GM13976 (cell line): ENCODE measurements at regions not wholly inside any gene's neighbourhood (a gene's known extent, or its start where the extent isn't known, plus 50 kb on each side); places are given as distances from the start of the nearest gene placed in this dataset.
"Not testable (repeated sequence)": the region's sequence is repeated elsewhere in the genome, so short reads cannot be mapped to it uniquely, and the experiment has no call there.

ENCODE experiments used
- DNase-seq: peaks from one replicate; pipeline ENCODE4 v3.0.0; 2012; ENCODE audit warnings: low spot score
- in situ Hi-C: fragments of 300-500 bp; cut with MboI; formaldehyde crosslinking; loops from one replicate; pipeline ENCODE4 v1.12.0; 2022; ENCODE audit warnings: low sequenced_read_pairs, mixed read lengths, inconsistent platforms; ENCODE audit not compliant: unreplicated experiment
- TF ChIP-seq, protein P1 (sequence below): IDR thresholded peaks from 2 replicates; pipeline ENCODE4 v1.5.1; 2012; ENCODE audit warnings: borderline replicate concordance, mild to moderate bottlenecking; ENCODE audit not compliant: insufficient read depth; ENCODE audit errors: extremely low read depth, missing control alignments, control extremely low read depth

DNA sequence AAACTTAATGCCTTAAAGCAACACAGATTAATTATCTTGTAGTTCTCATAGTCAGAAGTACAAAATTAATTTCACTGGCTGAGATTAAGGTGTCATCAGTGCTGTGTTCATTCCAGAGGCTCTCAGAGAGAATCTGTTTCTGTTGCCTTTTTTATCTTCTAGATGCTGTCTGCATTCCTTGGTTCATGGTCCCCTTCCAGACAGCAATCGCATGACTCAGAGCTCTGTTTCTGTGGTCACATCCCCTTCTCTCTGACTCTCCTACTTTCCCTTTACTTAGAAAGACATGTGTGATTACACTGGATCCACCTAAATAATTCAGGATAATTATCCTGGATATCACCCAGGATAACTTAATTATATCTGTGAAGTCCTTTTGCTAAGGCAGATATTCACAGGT is 148.6 kb downstream of the MAIP1 start:
- TF ChIP-seq, protein P1, sequence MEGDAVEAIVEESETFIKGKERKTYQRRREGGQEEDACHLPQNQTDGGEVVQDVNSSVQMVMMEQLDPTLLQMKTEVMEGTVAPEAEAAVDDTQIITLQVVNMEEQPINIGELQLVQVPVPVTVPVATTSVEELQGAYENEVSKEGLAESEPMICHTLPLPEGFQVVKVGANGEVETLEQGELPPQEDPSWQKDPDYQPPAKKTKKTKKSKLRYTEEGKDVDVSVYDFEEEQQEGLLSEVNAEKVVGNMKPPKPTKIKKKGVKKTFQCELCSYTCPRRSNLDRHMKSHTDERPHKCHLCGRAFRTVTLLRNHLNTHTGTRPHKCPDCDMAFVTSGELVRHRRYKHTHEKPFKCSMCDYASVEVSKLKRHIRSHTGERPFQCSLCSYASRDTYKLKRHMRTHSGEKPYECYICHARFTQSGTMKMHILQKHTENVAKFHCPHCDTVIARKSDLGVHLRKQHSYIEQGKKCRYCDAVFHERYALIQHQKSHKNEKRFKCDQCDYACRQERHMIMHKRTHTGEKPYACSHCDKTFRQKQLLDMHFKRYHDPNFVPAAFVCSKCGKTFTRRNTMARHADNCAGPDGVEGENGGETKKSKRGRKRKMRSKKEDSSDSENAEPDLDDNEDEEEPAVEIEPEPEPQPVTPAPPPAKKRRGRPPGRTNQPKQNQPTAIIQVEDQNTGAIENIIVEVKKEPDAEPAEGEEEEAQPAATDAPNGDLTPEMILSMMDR: no peak
- DNase-seq: no peak
- in situ Hi-C loops: no loop called here

DNA sequence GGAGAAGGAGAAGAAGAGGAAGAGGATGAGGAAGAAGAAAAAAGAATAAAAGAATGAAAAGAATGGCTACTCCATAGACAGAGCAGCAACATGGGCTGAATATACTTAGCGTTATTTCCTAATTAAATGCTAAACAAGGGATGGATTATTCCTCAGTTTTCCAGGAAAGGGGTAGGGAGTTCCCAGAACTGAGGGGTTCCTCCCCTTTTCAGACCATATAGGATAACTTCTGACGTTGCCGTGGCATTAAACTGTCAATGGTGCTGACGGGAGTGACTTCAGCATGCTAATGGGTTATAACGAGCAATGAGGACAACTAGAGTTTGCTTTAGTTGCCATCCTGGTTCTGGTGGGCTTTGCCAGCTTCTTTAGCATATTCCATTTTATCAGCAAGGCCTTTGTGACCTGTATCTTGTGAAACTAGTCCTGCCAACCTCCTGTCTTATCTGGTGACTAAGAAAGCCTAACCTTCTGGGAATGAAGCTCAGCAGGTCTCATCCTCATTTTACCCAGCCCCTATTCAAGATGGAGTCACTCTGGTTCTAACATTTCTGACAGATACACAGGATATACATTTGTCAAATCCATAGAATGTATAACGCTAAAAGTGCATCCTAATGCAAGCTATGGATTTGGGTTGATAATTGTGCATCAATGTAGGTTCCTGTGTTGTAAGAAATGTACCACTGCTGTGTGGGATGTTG is 152.3 kb downstream of the MAIP1 start:
- DNase-seq: no peak
- TF ChIP-seq, protein P1: no peak
- in situ Hi-C loops: no loop called here

DNA sequence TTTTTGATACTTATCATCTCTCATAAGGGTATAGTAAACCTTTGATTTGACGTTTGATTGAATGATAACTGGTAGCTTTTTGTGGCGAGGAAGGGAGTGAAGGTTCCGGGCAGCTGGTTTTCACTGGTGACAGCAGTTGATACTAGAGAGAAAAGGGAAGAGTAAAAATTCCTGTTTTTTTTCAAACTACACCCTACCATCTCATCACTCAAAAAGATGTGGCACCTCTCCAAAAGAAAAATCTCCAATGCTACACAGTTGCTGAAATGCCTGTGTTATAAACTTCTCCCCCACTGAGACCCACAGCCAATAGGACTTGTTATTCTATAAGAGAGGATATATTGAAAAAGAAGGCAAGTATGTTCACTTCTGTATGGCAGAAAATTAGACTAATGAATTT is 154.0 kb downstream of the MAIP1 start:
- in situ Hi-C loops: no loop called here
- TF ChIP-seq, protein P1: no peak
- DNase-seq: no peak

DNA sequence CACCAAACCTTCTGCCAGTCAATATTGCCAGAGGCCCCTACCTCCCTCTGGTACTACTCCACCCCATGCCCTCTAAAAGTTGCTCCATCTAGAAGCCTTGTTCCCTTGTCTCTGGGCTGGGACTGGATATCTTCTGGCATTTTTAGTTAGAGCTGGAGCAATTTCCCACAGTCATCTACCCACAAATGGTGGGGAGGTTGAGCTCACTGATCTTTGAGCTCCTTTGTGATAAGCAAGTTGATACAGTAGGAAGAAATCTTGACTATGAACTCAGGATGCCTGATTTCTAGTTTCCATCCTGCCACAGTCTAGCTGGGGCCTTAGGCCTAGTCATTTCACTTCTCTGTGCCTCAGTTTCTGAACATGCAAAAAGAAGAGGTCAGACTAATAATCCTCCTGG is 155.0 kb downstream of the MAIP1 start:
- TF ChIP-seq, protein P1: no peak
- DNase-seq: no peak
- in situ Hi-C loops: no loop called here

DNA sequence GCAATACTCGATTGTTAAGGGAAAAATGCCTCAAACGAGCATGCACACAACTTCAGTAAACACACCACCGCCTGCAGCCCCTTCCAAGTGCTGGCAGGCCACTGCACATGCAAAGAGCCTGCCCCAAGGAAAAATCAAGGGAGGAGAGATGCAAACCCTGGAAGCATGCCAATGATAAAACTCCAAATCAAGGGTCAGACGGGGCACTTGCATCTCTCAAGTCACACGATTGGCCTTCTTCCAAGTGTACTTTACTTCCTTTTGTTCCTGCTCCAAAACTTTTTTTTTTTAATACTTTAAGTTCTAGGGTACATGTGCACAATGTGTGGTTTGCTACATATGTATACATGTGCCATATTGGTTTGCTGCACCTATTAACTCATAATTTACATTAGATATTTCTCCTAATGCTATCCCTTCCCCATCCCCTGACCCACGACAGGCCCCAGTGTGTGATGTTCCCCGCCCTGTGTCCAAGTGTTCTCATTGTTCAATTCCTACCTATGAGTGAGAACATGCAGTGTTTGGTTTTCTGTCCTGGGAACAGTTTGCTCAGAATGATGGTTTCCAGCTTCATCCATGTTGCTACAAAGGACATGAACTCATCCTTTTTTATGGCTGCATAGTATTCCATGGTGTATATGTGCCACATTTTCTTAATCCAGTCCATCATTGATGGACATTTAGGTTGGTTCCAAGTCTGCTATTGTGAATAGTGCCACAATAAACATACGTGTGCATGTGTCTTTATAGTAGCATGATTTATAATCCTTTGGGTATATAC is 157.8 kb downstream of the MAIP1 start:
- DNase-seq, in situ Hi-C loops: not testable (repeated sequence)

DNA sequence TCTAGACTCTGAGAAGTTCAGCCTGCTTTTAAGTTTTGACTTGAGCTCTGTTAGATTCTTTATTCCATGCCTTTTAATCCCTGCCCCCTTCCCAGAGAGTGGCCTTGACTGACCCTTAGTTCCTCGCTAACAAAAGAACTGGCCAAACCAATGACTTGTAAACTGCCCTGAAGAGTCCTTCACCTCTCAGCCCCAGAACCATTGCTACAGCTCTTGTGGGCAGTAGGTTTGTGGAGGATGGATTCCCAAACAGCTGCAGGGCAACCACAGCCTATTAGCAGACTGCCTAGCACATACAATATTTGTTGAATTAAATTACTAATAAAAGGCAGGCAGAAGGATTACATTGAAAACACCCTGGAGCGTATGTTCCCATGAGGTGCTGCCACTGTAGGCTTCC is 163.9 kb downstream of the MAIP1 start:
- in situ Hi-C loops: no loop called here
- DNase-seq: no peak
- TF ChIP-seq, protein P1: no peak

DNA sequence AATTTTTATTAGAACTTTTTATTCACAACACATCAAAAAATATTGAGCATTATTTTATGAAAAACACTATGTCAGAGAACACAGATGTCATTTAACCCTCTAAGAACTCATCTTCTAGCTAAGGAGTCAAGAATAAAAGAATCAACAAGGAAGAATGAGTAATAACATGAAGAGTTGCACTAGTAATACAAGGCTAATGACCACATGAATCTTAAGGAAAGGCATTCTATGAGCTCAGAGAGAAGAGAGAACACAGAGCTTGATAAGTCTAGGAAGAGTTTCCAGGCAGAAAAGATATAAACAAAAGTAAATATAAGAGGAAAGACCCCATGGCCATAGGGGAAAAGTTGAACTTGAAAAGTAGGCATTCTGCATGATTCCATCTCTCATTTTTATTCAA is 166.5 kb downstream of the MAIP1 start:
- no peak for DNase-seq
- in situ Hi-C loops: no loop called here
- TF ChIP-seq, protein P1: no peak
